ENCODE measurements at regions not wholly inside any gene's neighbourhood (a gene's known extent, or its start where the extent isn't known, plus 50 kb on each side); places are given as distances from the start of the nearest gene placed in this dataset.

- DNase-seq (ENCODE audit: low read depth): no peak
- no peak overlapping the region for H3K4me3 ChIP-seq (ENCODE audit: low read length)
- TF ChIP-seq CTCF (IDR thresholded peaks at IDR 0.05; ENCODE audit: insufficient read depth, low read depth, low read length, missing control alignments): no peak
These were observed 950.4 kb upstream of the EEF2KMT start for GRCh38 chr16:6048017-6048416.

- no peak for TF ChIP-seq CTCF (IDR thresholded peaks at IDR 0.05; ENCODE audit: insufficient read depth, low read depth, low read length, missing control alignments)
- DNase-seq (ENCODE audit: low read depth): no peak
- no peak overlapping the region for H3K4me3 ChIP-seq (ENCODE audit: low read length)
These were observed 949.7 kb upstream of the EEF2KMT start for GRCh38 chr16:6047325-6047724.

GRCh38 chr16:6038941-6039645 lies 941.5 kb upstream of the EEF2KMT start:
- no peak for TF ChIP-seq CTCF (IDR thresholded peaks at IDR 0.05; ENCODE audit: insufficient read depth, low read depth, low read length, missing control alignments)
- DNase-seq (ENCODE audit: low read depth): no peak
- no peak overlapping the region for H3K4me3 ChIP-seq (ENCODE audit: low read length)

GRCh38 chr16:6035161-6035560 lies 937.6 kb upstream of the EEF2KMT start:
- TF ChIP-seq CTCF (IDR thresholded peaks at IDR 0.05; ENCODE audit: insufficient read depth, low read depth, low read length, missing control alignments): no peak
- no peak for DNase-seq (ENCODE audit: low read depth)

GRCh38 chr16:6034511-6034910 lies 936.9 kb upstream of the EEF2KMT start:
- H3K4me3 ChIP-seq (ENCODE audit: low read length): no peak overlapping the region
- DNase-seq (ENCODE audit: low read depth): no peak
- TF ChIP-seq CTCF (IDR thresholded peaks at IDR 0.05; ENCODE audit: insufficient read depth, low read depth, low read length, missing control alignments): no peak

More at GRCh38 chr16:6035161-6035560, 937.6 kb upstream of the EEF2KMT start:
- H3K4me3 ChIP-seq (ENCODE audit: low read length): no peak overlapping the region

- no peak for TF ChIP-seq CTCF (IDR thresholded peaks at IDR 0.05; ENCODE audit: insufficient read depth, low read depth, low read length, missing control alignments)
- no peak for DNase-seq (ENCODE audit: low read depth)
These were observed 934.8 kb upstream of the EEF2KMT start for GRCh38 chr16:6032438-6032837.

GRCh38 chr16:6031567-6031966 lies 934.0 kb upstream of the EEF2KMT start:
- no peak overlapping the region for H3K4me3 ChIP-seq (ENCODE audit: low read length)
- TF ChIP-seq CTCF (IDR thresholded peaks at IDR 0.05; ENCODE audit: insufficient read depth, low read depth, low read length, missing control alignments): no peak
- no peak for DNase-seq (ENCODE audit: low read depth)

More at GRCh38 chr16:6032438-6032837, 934.8 kb upstream of the EEF2KMT start:
- H3K4me3 ChIP-seq (ENCODE audit: low read length): no peak overlapping the region

Measured in epithelial cell of esophagus (primary cell).